Endothelial cell of umbilical vein (primary cell): ENCODE measurements at regions not wholly inside any gene's neighbourhood (a gene's known extent, or its start where the extent isn't known, plus 50 kb on each side); places are given as distances from the start of the nearest gene placed in this dataset.

ENCODE experiments used
- BruUV-seq: library from RNA; stranded (reverse); fragments of 400-500 nt; replicated peaks from 2 replicates; lab custom pipeline; 2021; lab: Mats Ljungman, UMichigan
- CTCF ChIA-PET: fragments of 300-600, 350-600 bp; sonication (Branson Sonifier 250); formaldehyde crosslinking; loops from one replicate; lab custom pipeline; 2021; ENCODE audit warnings: antibody characterized with exemption, inconsistent platforms; lab: Charles Lee
- POLR2A ChIA-PET: fragments of 300-600, 350-600 bp; sonication (Branson Sonifier 250); formaldehyde crosslinking; loops from one replicate; lab custom pipeline; 2021; ENCODE audit warnings: antibody characterized with exemption, inconsistent platforms; lab: Charles Lee
- DNase-seq: peaks from one replicate; pipeline ENCODE4 v3.0.0-alpha.2; 2011; ENCODE audit warnings: low read depth, low spot score
- FAIRE-seq: peaks from 2 replicates; lab custom pipeline; 2011; peaks lifted over from hg19 to GRCh38; lab: Jason Lieb, UNC
- H2AFZ ChIP-seq: 2 replicates; pipeline ENCODE4 v1.6.0; 2012; ENCODE audit warnings: low read depth, low read length, control low read depth, inconsistent platforms
- H3K27ac ChIP-seq: 2 replicates; pipeline ENCODE4 v1.5.1; 2011; ENCODE audit warnings: low read depth, mild to moderate bottlenecking, control low read depth, low read length, moderate library complexity; ENCODE audit not compliant: insufficient read depth
- H3K27me3 ChIP-seq, 2 experiments: 2 replicates each; pipeline versions ENCODE4 v1.6.0 to v1.6.1; 2011; ENCODE audit warnings: low read length in 2 of 2, mixed read lengths in 1 of 2; ENCODE audit not compliant: control insufficient read depth in 2 of 2, insufficient read depth in 2 of 2
- H3K36me3 ChIP-seq, 2 experiments: 2 replicates in 1 of 2; 3 replicates in 1 of 2; pipeline ENCODE4 v1.5.1; 2011; ENCODE audit warnings: low read length in 2 of 2, mild to moderate bottlenecking in 1 of 2, moderate library complexity in 1 of 2; ENCODE audit not compliant: control insufficient read depth in 2 of 2, insufficient read depth in 2 of 2; ENCODE audit errors: extremely low read depth in 1 of 2
- H3K4me1 ChIP-seq: 3 replicates; pipeline ENCODE4 v1.5.1; 2011; ENCODE audit warnings: mild to moderate bottlenecking, low read length; ENCODE audit not compliant: control insufficient read depth, insufficient read depth; ENCODE audit errors: extremely low read depth
- H3K4me2 ChIP-seq: 2 replicates; pipeline ENCODE4 v1.6.1; 2011; ENCODE audit warnings: low read length, control low read depth, mixed read lengths; ENCODE audit not compliant: insufficient read depth
- H3K4me3 ChIP-seq, 3 experiments: fragments of 200-600 bp in 1 of 3; sonication (generic), shearing (Covaris generic) in 1 of 3; replicated peaks in 1 of 3; 2 replicates each; pipeline ENCODE4 v1.5.1; 2011 to 2016; ENCODE audit warnings: control low read depth in 3 of 3, low read length in 3 of 3, mild to moderate bottlenecking in 2 of 3, inconsistent platforms in 1 of 3, low read depth in 1 of 3, moderate library complexity in 1 of 3; ENCODE audit not compliant: insufficient read depth in 1 of 3
- H3K79me2 ChIP-seq: 2 replicates; pipeline ENCODE4 v1.6.0; 2012; ENCODE audit warnings: low read length, inconsistent platforms; ENCODE audit not compliant: control insufficient read depth, insufficient read depth
- H3K9ac ChIP-seq: replicated peaks from 2 replicates; pipeline ENCODE3; 2011; ENCODE audit warnings: low read length, control low read depth; ENCODE audit not compliant: insufficient read depth; ENCODE audit errors: extremely low read depth
- H3K9me1 ChIP-seq: replicated peaks from 3 replicates; pipeline ENCODE4 v1.6.0; 2011; ENCODE audit warnings: mild to moderate bottlenecking, low read length; ENCODE audit not compliant: control insufficient read depth, insufficient read depth; ENCODE audit errors: extremely low read depth
- H3K9me3 ChIP-seq: replicated peaks from 2 replicates; pipeline ENCODE4 v1.5.1; 2012; ENCODE audit warnings: low read length, inconsistent platforms; ENCODE audit not compliant: control insufficient read depth, insufficient read depth
- H4K20me1 ChIP-seq: replicated peaks from 2 replicates; pipeline ENCODE3; 2011; ENCODE audit warnings: mild to moderate bottlenecking, low read length; ENCODE audit not compliant: control insufficient read depth, insufficient read depth; ENCODE audit errors: extremely low read depth
- CTCF ChIP-seq, 2 donors: IDR thresholded peaks; 1 replicate in 1 of 2; 2 replicates in 1 of 2; pipeline ENCODE4 v1.5.1; 2011; ENCODE audit warnings: low read length in 2 of 2, mild to moderate bottlenecking in 2 of 2, moderate library complexity in 2 of 2, control low read depth in 1 of 2, inconsistent platforms in 1 of 2, low read depth in 1 of 2; ENCODE audit not compliant: insufficient read depth in 1 of 2; ENCODE audit errors: extremely low read depth in 1 of 2
- EZH2 ChIP-seq: IDR thresholded peaks from 2 replicates; pipeline ENCODE4 v1.6.1; 2012; ENCODE audit warnings: borderline replicate concordance, low read depth, mild to moderate bottlenecking, moderate library complexity, low read length, inconsistent platforms; ENCODE audit not compliant: severe bottlenecking
- FOS ChIP-seq: IDR thresholded peaks from 2 replicates; pipeline ENCODE4 v1.6.1; 2011; ENCODE audit warnings: mild to moderate bottlenecking, low read length, moderate library complexity, borderline replicate concordance; ENCODE audit not compliant: insufficient read depth
- GATA2 ChIP-seq: IDR thresholded peaks from 2 replicates; pipeline ENCODE4 v1.7.0; 2011; ENCODE audit warnings: low read depth, mild to moderate bottlenecking, moderate library complexity, mixed read lengths, low read length; ENCODE audit not compliant: insufficient read length, insufficient read depth
- JUN ChIP-seq: IDR thresholded peaks from 2 replicates; pipeline ENCODE4 v1.6.1; 2011; ENCODE audit warnings: borderline replicate concordance, low read depth; ENCODE audit not compliant: insufficient read length, insufficient read depth
- MAX ChIP-seq: IDR thresholded peaks from 2 replicates; pipeline ENCODE4 v1.6.1; 2011; ENCODE audit not compliant: insufficient read depth, insufficient read length
- MYC ChIP-seq: IDR thresholded peaks from one replicate; pipeline ENCODE4 v1.6.1; 2011; ENCODE audit warnings: mild to moderate bottlenecking, low read depth, low read length
- POLR2A ChIP-seq: IDR thresholded peaks from 2 replicates; pipeline ENCODE4 v1.6.1; 2012; ENCODE audit warnings: low read depth, mild to moderate bottlenecking, control low read depth, low read length
- POLR2AphosphoS5 ChIP-seq: IDR thresholded peaks from 2 replicates; pipeline ENCODE4 v1.6.1; 2012; ENCODE audit warnings: low read depth, mild to moderate bottlenecking, control low read depth, low read length, moderate library complexity; ENCODE audit not compliant: insufficient read depth
- dilution Hi-C: fragments of 300-500 bp; cut with MboI; formaldehyde crosslinking; loops from one replicate; pipeline ENCODE4 v1.15.0; 2019; ENCODE audit warnings: low sequenced_read_pairs; ENCODE audit not compliant: extremely low pct_ligation_motif_present
- intact Hi-C: fragments of 100-400 bp; cut with micrococcal nuclease; formaldehyde crosslinking; loops from one replicate; pipeline ENCODE4 v1.10.0; 2022

GRCh38 chr18:2036086-2036485 is 535.2 kb downstream of the METTL4 start:
- FAIRE-seq (no peak), DNase-seq (no peak)
- Histone ChIP-seq H3K4me1 (no peaks in the 10 kb centered on the region), H3K4me2 (no peak overlapping the region), H3K4me3 (no peak overlapping the region), H3K36me3 (no peaks in the 10 kb centered on the region), H3K9ac (no peak overlapping the region), H3K27me3 (no peaks in the 10 kb centered on the region), H2AFZ (no peak overlapping the region), H3K27ac (no peak overlapping the region), H3K9me1 (no peaks in the 10 kb centered on the region), H4K20me1 (no peaks in the 10 kb centered on the region), H3K9me3 (no peaks in the 10 kb centered on the region), H3K79me2 (no peaks in the 10 kb centered on the region)
- ChIA-PET POLR2A (no interaction called here), CTCF (no interaction called here)
- dilution Hi-C loops (no loop called here), intact Hi-C loops (no loop called here)
- TF ChIP-seq JUN: no peak
- no peak for TF ChIP-seq CTCF (IDR thresholded peaks at IDR 0.05; ENCODE audit: extremely low read depth in 1 of 2, insufficient read depth in 1 of 2, low read depth in 1 of 2, low read length in 2 of 2)
- TF ChIP-seq FOS: no peak
- TF ChIP-seq EZH2: no peak
- TF ChIP-seq GATA2: no peak
- no peak for TF ChIP-seq POLR2AphosphoS5
- BruUV-seq: no TSS peak

- no peak overlapping the region for H3K4me3 ChIP-seq
- H3K27me3 ChIP-seq: no peaks in the 10 kb centered on the region
- no peaks in the 10 kb centered on the region for H4K20me1 ChIP-seq
- H3K9me1 ChIP-seq: no peaks in the 10 kb centered on the region
- FAIRE-seq (no peak), DNase-seq (no peak)
- no peak overlapping the region for H3K4me2 ChIP-seq
- ChIA-PET CTCF (no interaction called here), POLR2A (no interaction called here)
- H3K4me1 ChIP-seq: no peaks in the 10 kb centered on the region
- no peak overlapping the region for H3K27ac ChIP-seq
- H3K36me3 ChIP-seq: no peaks in the 10 kb centered on the region
- no TSS peak for BruUV-seq
- intact Hi-C loops: no loop called here
- TF ChIP-seq GATA2 (no peak), POLR2AphosphoS5 (no peak), FOS (no peak), EZH2 (no peak), MYC (no peak), JUN (no peak), MAX (no peak), POLR2A (no peak), CTCF (IDR thresholded peaks at IDR 0.05; ENCODE audit: extremely low read depth in 1 of 2, insufficient read depth in 1 of 2, low read depth in 1 of 2, low read length in 2 of 2) (no peak)
- dilution Hi-C loops: no loop called here
- no peaks in the 10 kb centered on the region for H3K9me3 ChIP-seq
- no peak overlapping the region for H2AFZ ChIP-seq
- H3K79me2 ChIP-seq: no peaks in the 10 kb centered on the region
- H3K9ac ChIP-seq: no peak overlapping the region
Measured at GRCh38 chr18:2040279-2040678, 531.0 kb downstream of the METTL4 start.
